ENCODE measurements at regions not wholly inside any gene's neighbourhood (a gene's known extent, or its start where the extent isn't known, plus 50 kb on each side); places are given as distances from the start of the nearest gene placed in this dataset.

GRCh38 chr5:71892641-71893365, 173.7 kb downstream of the CARTPT start:
- Histone ChIP-seq H3K4me3 (ENCODE audit: low read depth, low read length, poor library complexity, severe bottlenecking) (no peak overlapping the region), H3K4me1 (ENCODE audit: insufficient read depth, low read length, poor library complexity, severe bottlenecking) (no peaks in the 10 kb centered on the region), H3K27me3 (replicated peaks; ENCODE audit: insufficient read depth, low read depth, low read length, poor library complexity) (peaks cover 5% of the 10 kb centered on the region), H3K27ac (ENCODE audit: low read depth, low read length, poor library complexity, severe bottlenecking) (no peak overlapping the region), H3K36me3 (ENCODE audit: insufficient read depth, low read length, poor library complexity, severe bottlenecking) (no peaks in the 10 kb centered on the region), H3K9me3 (ENCODE audit: low read depth, low read length, poor library complexity, severe bottlenecking) (no peaks in the 10 kb centered on the region)
- ChIA-PET POLR2A (ENCODE audit: low non-redundant PET) (no interaction called here), CTCF (no interaction called here)
- intact Hi-C loops (cut with micrococcal nuclease; ENCODE audit: unreplicated experiment) = no loop called here
- no peak for TF ChIP-seq EZH2 (IDR thresholded peaks at IDR 0.05; ENCODE audit: borderline replicate concordance, low read depth, low read length, poor library complexity, severe bottlenecking)
- BruUV-seq (replicated peaks) = no TSS peak
- DNase-seq (ENCODE audit: low spot score) = peak; percentile 4

- POLR2A ChIA-PET (ENCODE audit: low non-redundant PET) = no interaction called here
- intact Hi-C loops (cut with micrococcal nuclease; ENCODE audit: unreplicated experiment) = no loop called here
Observed at GRCh38 chr5:71893451-71893850, 174.4 kb downstream of the CARTPT start.

GRCh38 chr5:71894091-71894490, 175.0 kb downstream of the CARTPT start:
- Histone ChIP-seq H3K9me3 (ENCODE audit: low read depth, low read length, poor library complexity, severe bottlenecking) (no peaks in the 10 kb centered on the region), H3K27me3 (replicated peaks; ENCODE audit: insufficient read depth, low read depth, low read length, poor library complexity) (peaks cover 5% of the 10 kb centered on the region), H3K4me1 (ENCODE audit: insufficient read depth, low read length, poor library complexity, severe bottlenecking) (no peaks in the 10 kb centered on the region), H3K4me3 (ENCODE audit: low read depth, low read length, poor library complexity, severe bottlenecking) (no peak overlapping the region), H3K36me3 (ENCODE audit: insufficient read depth, low read length, poor library complexity, severe bottlenecking) (no peaks in the 10 kb centered on the region), H3K27ac (ENCODE audit: low read depth, low read length, poor library complexity, severe bottlenecking) (no peak overlapping the region)
- intact Hi-C loops (cut with micrococcal nuclease; ENCODE audit: unreplicated experiment) = no loop called here
- ChIA-PET POLR2A (ENCODE audit: low non-redundant PET) (interaction anchor here (0.6 kb wide), 1 partner anchor 15 kb away, joined by 3 read pairs; no protein-coding TSS in a partner anchor), CTCF (no interaction called here)
- TF ChIP-seq EZH2 (IDR thresholded peaks at IDR 0.05; ENCODE audit: borderline replicate concordance, low read depth, low read length, poor library complexity, severe bottlenecking) (no peak), CTCF (conservative IDR thresholded peaks at IDR 0.05; ENCODE audit: low read depth, low read length) (no peak)
- DNase-seq (ENCODE audit: low spot score) = no peak
- no TSS peak for BruUV-seq (replicated peaks)

More at GRCh38 chr5:71893451-71893850, 174.4 kb downstream of the CARTPT start:
- DNase-seq (ENCODE audit: low spot score) = no peak
- no peak for TF ChIP-seq CTCF (conservative IDR thresholded peaks at IDR 0.05; ENCODE audit: low read depth, low read length)
- H3K36me3 ChIP-seq (ENCODE audit: insufficient read depth, low read length, poor library complexity, severe bottlenecking) = no peaks in the 10 kb centered on the region
- H3K27me3 ChIP-seq (replicated peaks; ENCODE audit: insufficient read depth, low read depth, low read length, poor library complexity) = peaks cover 5% of the 10 kb centered on the region
- no TSS peak for BruUV-seq (replicated peaks)
- no peak overlapping the region for H3K27ac ChIP-seq (ENCODE audit: low read depth, low read length, poor library complexity, severe bottlenecking)
- no peaks in the 10 kb centered on the region for H3K4me1 ChIP-seq (ENCODE audit: insufficient read depth, low read length, poor library complexity, severe bottlenecking)
- CTCF ChIA-PET = no interaction called here
- H3K9me3 ChIP-seq (ENCODE audit: low read depth, low read length, poor library complexity, severe bottlenecking) = no peaks in the 10 kb centered on the region
- no peak overlapping the region for H3K4me3 ChIP-seq (ENCODE audit: low read depth, low read length, poor library complexity, severe bottlenecking)

GRCh38 chr5:71895546-71895945, 176.5 kb downstream of the CARTPT start:
- DNase-seq (ENCODE audit: low spot score) = no peak
- Histone ChIP-seq H3K27ac (ENCODE audit: low read depth, low read length, poor library complexity, severe bottlenecking) (no peak overlapping the region), H3K27me3 (replicated peaks; ENCODE audit: insufficient read depth, low read depth, low read length, poor library complexity) (no peaks in the 10 kb centered on the region), H3K4me1 (ENCODE audit: insufficient read depth, low read length, poor library complexity, severe bottlenecking) (no peaks in the 10 kb centered on the region), H3K9me3 (ENCODE audit: low read depth, low read length, poor library complexity, severe bottlenecking) (no peaks in the 10 kb centered on the region), H3K36me3 (ENCODE audit: insufficient read depth, low read length, poor library complexity, severe bottlenecking) (no peaks in the 10 kb centered on the region), H3K4me3 (ENCODE audit: low read depth, low read length, poor library complexity, severe bottlenecking) (no peak overlapping the region)
- ChIA-PET CTCF (no interaction called here), POLR2A (ENCODE audit: low non-redundant PET) (no interaction called here)
- intact Hi-C loops (cut with micrococcal nuclease; ENCODE audit: unreplicated experiment) = no loop called here
- no TSS peak for BruUV-seq (replicated peaks)
- no peak for TF ChIP-seq EZH2 (IDR thresholded peaks at IDR 0.05; ENCODE audit: borderline replicate concordance, low read depth, low read length, poor library complexity, severe bottlenecking)
- TF ChIP-seq CTCF (conservative IDR thresholded peaks at IDR 0.05; ENCODE audit: low read depth, low read length) = no peak
